ENCODE measurements at regions not wholly inside any gene's neighbourhood (a gene's known extent, or its start where the extent isn't known, plus 50 kb on each side); places are given as distances from the start of the nearest gene placed in this dataset.
"Not testable (repeated sequence)": the region's sequence is repeated elsewhere in the genome, so short reads cannot be mapped to it uniquely, and the experiment has no call there.

DNA sequence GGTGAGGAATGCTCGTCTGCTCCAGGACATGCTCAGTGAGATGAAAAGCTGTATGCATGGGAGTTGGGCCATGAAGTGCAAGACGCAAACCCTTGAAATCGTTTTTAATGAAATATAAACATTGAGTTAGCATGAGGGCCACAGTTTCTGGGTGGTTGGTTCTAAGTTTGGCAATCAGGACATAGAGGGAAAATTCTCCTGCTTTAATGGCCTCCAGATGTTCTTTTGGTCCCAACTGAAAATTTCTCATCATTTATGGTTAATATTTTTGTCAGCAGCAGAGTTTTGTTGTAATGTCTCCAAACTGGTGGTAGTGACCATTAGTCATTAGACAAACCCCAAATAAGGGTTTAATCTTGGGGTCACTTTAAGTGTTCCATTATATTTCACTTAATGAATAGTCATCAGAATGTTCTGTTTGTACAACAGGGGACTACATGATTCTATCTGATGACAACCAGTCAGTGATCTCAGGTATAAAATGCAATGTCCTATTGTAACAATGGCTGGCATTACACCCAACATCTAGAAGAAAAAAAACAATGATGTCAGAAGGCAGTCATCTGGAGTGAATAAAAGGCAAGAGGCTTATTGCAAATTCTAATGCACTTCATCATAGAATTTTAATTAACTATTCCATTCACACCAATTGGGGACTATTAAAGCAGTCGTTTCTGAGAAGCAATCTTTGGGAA lies 197.4 kb downstream of the JCAD start:
- in situ Hi-C loops (cut with HindIII; ENCODE audit: extremely low pct_ligation_motif_present, low pct_unique_long_range_greater_than_20kb) (no loop called here), intact Hi-C loops (cut with micrococcal nuclease; ENCODE audit: unreplicated experiment) (loop anchor here (5.0 kb wide), 1 partner anchor 675 kb away; no protein-coding TSS in a partner anchor)
- Histone ChIP-seq H2AFZ (ENCODE audit: low read length) (no peak overlapping the region), H3K27ac (ENCODE audit: extremely low read length, insufficient read depth, low read length) (no peak overlapping the region), H3K4me2 (ENCODE audit: low read depth, low read length) (no peak overlapping the region), H3K4me1 (ENCODE audit: insufficient read depth, low read length) (peaks cover 6% of the 10 kb centered on the region; the same call in 1 of the 2 replicates), H3K27me3 (ENCODE audit: control insufficient read depth in 1 of 2, insufficient read depth in 2 of 2, low read length in 2 of 2) (no peaks in the 10 kb centered on the region), H3K79me2 (ENCODE audit: insufficient read depth, low read length) (no peaks in the 10 kb centered on the region), H3K9me3 (ENCODE audit: low read length) (no peaks in the 10 kb centered on the region), H3K4me3 (replicated peaks in 1 of 3; ENCODE audit: insufficient read depth in 1 of 3, low read depth in 2 of 3, low read length in 3 of 3) (no peak overlapping the region), H3K9ac (ENCODE audit: insufficient read depth, low read depth, low read length) (no peak overlapping the region), H4K20me1 (ENCODE audit: insufficient read depth, low read length) (0 out of 2 replicates have a peak, but pooled peaks cover 2% of the 10 kb centered on the region), H3K36me3 (replicated peaks in 1 of 2; ENCODE audit: control insufficient read depth in 1 of 2, insufficient read depth in 2 of 2, low read length in 2 of 2) (no peaks in the 10 kb centered on the region)
- no TSS peak for BruUV-seq (replicated peaks)
- ATAC-seq (no peak), DNase-seq (ENCODE audit: low spot score) (no peak), FAIRE-seq (no peak)
- ChIA-PET POLR2A (no interaction called here), CTCF (ENCODE audit: low intra/inter-chr PET ratio, low total read pairs) (no interaction called here)
- TF ChIP-seq ZNF709 (CRISPR knock-in tag; IDR thresholded peaks at IDR 0.05) (no peak), ZNF570 (CRISPR knock-in tag; IDR thresholded peaks at IDR 0.05; ENCODE audit: borderline replicate concordance) (no peak), GATAD2A (CRISPR knock-in tag; IDR thresholded peaks at IDR 0.05) (no peak), ZNF251 (CRISPR knock-in tag; IDR thresholded peaks at IDR 0.05) (no peak), GABPB1 (CRISPR knock-in tag; IDR thresholded peaks at IDR 0.05) (no peak), NFRKB (IDR thresholded peaks at IDR 0.05) (no peak), SMAD9 (CRISPR knock-in tag; IDR thresholded peaks at IDR 0.05) (no peak)
- 44% methylated on average over 4 of the region's 4 CpGs for WGBS (ENCODE audit: low lambda C conversion rate)

DNA sequence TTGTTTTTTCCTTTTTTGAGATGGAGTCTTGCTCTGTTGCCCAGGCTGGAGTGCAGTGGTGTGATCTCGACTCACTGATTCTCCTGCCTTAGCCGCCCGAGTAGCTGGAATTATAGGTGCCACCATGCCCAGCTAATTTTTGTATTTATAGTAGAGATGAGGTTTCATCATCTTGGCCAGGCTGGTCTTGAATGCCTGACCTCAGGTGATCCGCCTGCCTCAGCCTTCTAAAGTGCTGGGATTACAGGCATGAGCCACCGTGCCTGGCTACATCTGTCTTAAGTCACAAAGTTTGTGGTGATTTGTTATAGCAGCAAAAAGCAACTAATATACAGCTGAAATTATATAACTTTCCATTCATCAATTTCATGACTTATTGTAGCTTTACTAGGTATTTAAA lies 198.2 kb downstream of the JCAD start:
- H2AFZ ChIP-seq (ENCODE audit: low read length); H3K4me3 ChIP-seq (replicated peaks in 1 of 3; ENCODE audit: insufficient read depth in 1 of 3, low read depth in 2 of 3, low read length in 3 of 3); H3K36me3 ChIP-seq (replicated peaks in 1 of 2; ENCODE audit: control insufficient read depth in 1 of 2, insufficient read depth in 2 of 2, low read length in 2 of 2); H3K9me3 ChIP-seq (ENCODE audit: low read length); H3K4me2 ChIP-seq (ENCODE audit: low read depth, low read length); H3K27ac ChIP-seq (ENCODE audit: extremely low read length, insufficient read depth, low read length); BruUV-seq (replicated peaks); ATAC-seq; FAIRE-seq; H3K79me2 ChIP-seq (ENCODE audit: insufficient read depth, low read length); DNase-seq (ENCODE audit: low spot score); H4K20me1 ChIP-seq (ENCODE audit: insufficient read depth, low read length); in situ Hi-C loops (cut with HindIII; ENCODE audit: extremely low pct_ligation_motif_present, low pct_unique_long_range_greater_than_20kb); H3K9ac ChIP-seq (ENCODE audit: insufficient read depth, low read depth, low read length); POLR2A ChIA-PET; H3K4me1 ChIP-seq (ENCODE audit: insufficient read depth, low read length); CTCF ChIA-PET (ENCODE audit: low intra/inter-chr PET ratio, low total read pairs); H3K27me3 ChIP-seq (ENCODE audit: control insufficient read depth in 1 of 2, insufficient read depth in 2 of 2, low read length in 2 of 2): not testable (repeated sequence)
- intact Hi-C loops (cut with micrococcal nuclease; ENCODE audit: unreplicated experiment), result loop anchor here (5.0 kb wide), 1 partner anchor 674 kb away; no protein-coding TSS in a partner anchor
- WGBS (ENCODE audit: low lambda C conversion rate), result 25% methylated on average over 5 of the region's 5 CpGs
